ENCODE measurements at regions not wholly inside any gene's neighbourhood (a gene's known extent, or its start where the extent isn't known, plus 50 kb on each side); places are given as distances from the start of the nearest gene placed in this dataset.

DNA sequence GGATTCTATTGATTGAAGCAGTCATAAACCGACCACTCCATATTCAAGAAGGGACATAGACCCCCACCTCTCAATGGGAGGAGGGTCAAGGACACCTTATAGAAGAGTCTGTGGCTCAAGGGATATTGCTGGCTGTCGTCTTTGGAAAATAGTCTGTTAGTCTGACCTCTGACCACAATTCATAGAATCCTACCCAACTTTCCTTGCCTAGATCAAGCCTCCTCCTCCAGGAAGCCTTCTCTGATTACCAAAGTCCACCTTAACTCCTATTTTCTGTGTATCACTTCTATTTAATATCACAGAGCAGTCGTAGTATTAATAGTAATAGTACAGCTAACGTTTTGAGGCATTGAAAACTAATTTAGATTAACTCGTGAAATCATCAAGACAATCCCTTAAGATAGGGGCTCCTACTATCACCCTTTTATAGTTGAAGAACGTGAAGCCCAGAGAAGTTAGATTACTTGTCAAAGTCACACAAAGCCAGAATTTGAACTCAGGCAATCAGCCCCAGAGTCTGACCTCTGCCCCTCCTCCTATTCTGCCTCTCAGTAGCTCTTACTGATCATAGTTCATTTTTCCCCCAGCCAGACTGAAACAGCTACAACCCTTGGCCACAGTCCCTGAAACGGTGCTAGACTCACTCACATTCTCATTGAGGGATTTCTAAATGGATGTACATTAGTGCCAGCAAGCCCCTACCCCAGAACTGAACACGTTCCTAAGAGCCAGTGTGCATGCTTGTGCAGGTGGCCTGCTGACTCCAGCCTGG is 636.6 kb downstream of the MID1IP1 start:
- Histone ChIP-seq H3K27me3 (replicated peaks) (no peaks in the 10 kb centered on the region), H3K27ac (no peak overlapping the region), H3K9me3 (replicated peaks) (no peaks in the 10 kb centered on the region), H3K36me3 (no peaks in the 10 kb centered on the region), H3K4me3 (no peak overlapping the region), H3K4me1 (replicated peaks) (peaks cover 13% of the 10 kb centered on the region)
- no peak for DNase-seq (ENCODE audit: low read depth in 1 of 2, low spot score in 2 of 2)

- DNase-seq (ENCODE audit: low read depth in 1 of 2, low spot score in 2 of 2), result no peak
- Histone ChIP-seq H3K27me3 (replicated peaks) (no peaks in the 10 kb centered on the region), H3K4me3 (no peak overlapping the region), H3K9me3 (replicated peaks) (no peaks in the 10 kb centered on the region), H3K27ac (no peak overlapping the region), H3K36me3 (no peaks in the 10 kb centered on the region), H3K4me1 (replicated peaks) (peaks cover 13% of the 10 kb centered on the region)
Measured at GRCh38 chrX:39438603-39439602, 637.6 kb downstream of the MID1IP1 start.

GRCh38 chrX:39439906-39440798 is 638.9 kb downstream of the MID1IP1 start:
- no peak for DNase-seq (ENCODE audit: low read depth in 1 of 2, low spot score in 2 of 2)
- no peaks in the 10 kb centered on the region for H3K27me3 ChIP-seq (replicated peaks)
- H3K9me3 ChIP-seq (replicated peaks), result no peaks in the 10 kb centered on the region
- no peak overlapping the region for H3K27ac ChIP-seq
- H3K4me1 ChIP-seq (replicated peaks), result peaks cover 13% of the 10 kb centered on the region
- no peaks in the 10 kb centered on the region for H3K36me3 ChIP-seq
- no peak overlapping the region for H3K4me3 ChIP-seq

- no peaks in the 10 kb centered on the region for H3K9me3 ChIP-seq (replicated peaks)
- H3K27ac ChIP-seq, result no peak overlapping the region
- no peaks in the 10 kb centered on the region for H3K27me3 ChIP-seq (replicated peaks)
- no peak for DNase-seq (ENCODE audit: low read depth in 1 of 2, low spot score in 2 of 2)
- no peak overlapping the region for H3K4me3 ChIP-seq
- H3K4me1 ChIP-seq (replicated peaks), result peaks cover 13% of the 10 kb centered on the region
- H3K36me3 ChIP-seq, result no peaks in the 10 kb centered on the region
Measured at GRCh38 chrX:39440799-39441284, 639.6 kb downstream of the MID1IP1 start.

DNA sequence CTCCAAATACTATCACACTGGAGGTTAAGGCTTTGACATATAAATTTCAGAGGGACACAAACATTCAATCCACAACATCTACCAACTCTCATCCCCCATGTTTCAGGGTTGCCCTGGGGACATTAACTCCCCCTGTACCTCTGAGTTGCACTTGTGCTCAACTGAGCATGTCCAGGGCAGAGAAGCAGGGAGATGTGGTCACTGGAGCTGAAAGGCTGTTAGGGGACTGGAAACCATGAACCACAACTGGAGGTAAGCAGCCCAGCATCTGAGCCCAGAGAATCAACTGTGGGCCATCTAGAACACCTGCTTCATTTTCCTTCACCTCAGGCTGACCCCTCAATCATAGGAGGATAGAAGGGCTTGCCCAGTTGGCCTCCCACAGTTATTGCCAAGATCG is 641.1 kb downstream of the MID1IP1 start:
- no peak for DNase-seq (ENCODE audit: low read depth in 1 of 2, low spot score in 2 of 2)
- Histone ChIP-seq H3K4me3 (no peak overlapping the region), H3K9me3 (replicated peaks) (no peaks in the 10 kb centered on the region), H3K4me1 (replicated peaks) (peaks cover 13% of the 10 kb centered on the region), H3K27me3 (replicated peaks) (no peaks in the 10 kb centered on the region), H3K36me3 (no peaks in the 10 kb centered on the region), H3K27ac (no peak overlapping the region)

DNA sequence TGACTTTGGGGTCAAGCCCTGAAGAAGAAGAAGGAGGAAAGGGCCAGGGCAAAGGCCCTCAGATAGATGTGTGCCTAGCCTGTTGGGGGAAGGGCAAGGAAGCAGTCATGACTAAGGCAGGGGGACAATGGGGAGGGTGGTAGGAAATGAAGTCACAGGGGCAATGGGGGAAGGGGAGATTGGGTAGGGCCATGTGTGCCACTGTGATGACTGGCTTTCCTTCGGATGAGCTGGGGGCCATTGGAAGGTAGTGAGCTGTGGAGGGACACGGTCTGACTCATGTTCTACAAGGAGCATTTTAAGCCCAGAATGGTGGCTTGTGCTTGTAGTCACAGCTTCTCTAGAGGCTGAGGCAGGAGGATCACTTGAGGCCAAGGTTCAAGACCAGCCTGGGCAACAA is 642.0 kb downstream of the MID1IP1 start:
- Histone ChIP-seq H3K27me3 (replicated peaks) (no peaks in the 10 kb centered on the region), H3K9me3 (replicated peaks) (no peaks in the 10 kb centered on the region), H3K4me3 (no peak overlapping the region), H3K4me1 (replicated peaks) (peaks cover 13% of the 10 kb centered on the region), H3K36me3 (no peaks in the 10 kb centered on the region), H3K27ac (no peak overlapping the region)
- DNase-seq (ENCODE audit: low read depth in 1 of 2, low spot score in 2 of 2), result no peak

- no peak for DNase-seq (ENCODE audit: low read depth in 1 of 2, low spot score in 2 of 2)
- Histone ChIP-seq H3K4me3 (no peak overlapping the region), H3K4me1 (replicated peaks) (peaks cover 6% of the 10 kb centered on the region; the same call in 1 of the 2 replicates), H3K36me3 (no peaks in the 10 kb centered on the region), H3K27me3 (replicated peaks) (no peaks in the 10 kb centered on the region), H3K9me3 (replicated peaks) (no peaks in the 10 kb centered on the region), H3K27ac (no peak overlapping the region)
Measured at GRCh38 chrX:39445336-39445735, 644.1 kb downstream of the MID1IP1 start.

GRCh38 chrX:39449352-39449751 is 648.1 kb downstream of the MID1IP1 start:
- no peak for DNase-seq (ENCODE audit: low read depth in 1 of 2, low spot score in 2 of 2)
- Histone ChIP-seq H3K4me1 (replicated peaks) (no peaks in the 10 kb centered on the region), H3K27ac (no peak overlapping the region), H3K27me3 (replicated peaks) (no peaks in the 10 kb centered on the region), H3K9me3 (replicated peaks) (no peaks in the 10 kb centered on the region), H3K4me3 (no peak overlapping the region), H3K36me3 (no peaks in the 10 kb centered on the region)

- Histone ChIP-seq H3K9me3 (replicated peaks) (no peaks in the 10 kb centered on the region), H3K4me3 (no peak overlapping the region), H3K4me1 (replicated peaks) (no peaks in the 10 kb centered on the region), H3K27me3 (replicated peaks) (no peaks in the 10 kb centered on the region), H3K27ac (no peak overlapping the region), H3K36me3 (no peaks in the 10 kb centered on the region)
- no peak for DNase-seq (ENCODE audit: low read depth in 1 of 2, low spot score in 2 of 2)
Measured at GRCh38 chrX:39450234-39450977, 647.4 kb downstream of the BCOR start.

DNA sequence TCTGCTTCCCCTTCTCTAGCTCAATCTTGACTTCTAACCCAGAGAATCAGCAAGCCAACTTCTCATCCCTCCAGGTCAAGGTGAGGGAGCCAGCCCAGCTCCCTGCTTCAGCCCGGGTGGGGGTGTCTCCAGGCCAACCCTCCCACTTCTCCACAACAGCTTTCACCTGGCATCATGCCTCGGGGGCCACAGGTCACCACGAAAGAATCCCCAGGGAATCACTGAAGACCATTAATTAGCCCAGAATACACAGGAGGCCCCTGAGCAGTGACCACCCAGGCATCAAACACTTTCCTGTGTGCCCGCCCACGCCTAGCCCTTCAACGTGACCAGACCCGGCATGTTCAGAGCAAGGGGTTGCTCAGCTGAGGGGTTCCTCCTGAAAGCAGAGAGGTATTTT is 646.7 kb downstream of the BCOR start:
- no peak for DNase-seq (ENCODE audit: low read depth in 1 of 2, low spot score in 2 of 2)
- Histone ChIP-seq H3K36me3 (no peaks in the 10 kb centered on the region), H3K27me3 (replicated peaks) (no peaks in the 10 kb centered on the region), H3K4me3 (no peak overlapping the region), H3K9me3 (replicated peaks) (no peaks in the 10 kb centered on the region), H3K27ac (no peak overlapping the region), H3K4me1 (replicated peaks) (no peaks in the 10 kb centered on the region)

- no peaks in the 10 kb centered on the region for H3K27me3 ChIP-seq (replicated peaks)
- no peaks in the 10 kb centered on the region for H3K9me3 ChIP-seq (replicated peaks)
- DNase-seq (ENCODE audit: low read depth in 1 of 2, low spot score in 2 of 2), result no peak
- H3K27ac ChIP-seq, result no peak overlapping the region
- H3K36me3 ChIP-seq, result no peaks in the 10 kb centered on the region
- no peak overlapping the region for H3K4me3 ChIP-seq
- no peaks in the 10 kb centered on the region for H3K4me1 ChIP-seq (replicated peaks)
Measured at GRCh38 chrX:39452401-39452800, 645.4 kb downstream of the BCOR start.

DNA sequence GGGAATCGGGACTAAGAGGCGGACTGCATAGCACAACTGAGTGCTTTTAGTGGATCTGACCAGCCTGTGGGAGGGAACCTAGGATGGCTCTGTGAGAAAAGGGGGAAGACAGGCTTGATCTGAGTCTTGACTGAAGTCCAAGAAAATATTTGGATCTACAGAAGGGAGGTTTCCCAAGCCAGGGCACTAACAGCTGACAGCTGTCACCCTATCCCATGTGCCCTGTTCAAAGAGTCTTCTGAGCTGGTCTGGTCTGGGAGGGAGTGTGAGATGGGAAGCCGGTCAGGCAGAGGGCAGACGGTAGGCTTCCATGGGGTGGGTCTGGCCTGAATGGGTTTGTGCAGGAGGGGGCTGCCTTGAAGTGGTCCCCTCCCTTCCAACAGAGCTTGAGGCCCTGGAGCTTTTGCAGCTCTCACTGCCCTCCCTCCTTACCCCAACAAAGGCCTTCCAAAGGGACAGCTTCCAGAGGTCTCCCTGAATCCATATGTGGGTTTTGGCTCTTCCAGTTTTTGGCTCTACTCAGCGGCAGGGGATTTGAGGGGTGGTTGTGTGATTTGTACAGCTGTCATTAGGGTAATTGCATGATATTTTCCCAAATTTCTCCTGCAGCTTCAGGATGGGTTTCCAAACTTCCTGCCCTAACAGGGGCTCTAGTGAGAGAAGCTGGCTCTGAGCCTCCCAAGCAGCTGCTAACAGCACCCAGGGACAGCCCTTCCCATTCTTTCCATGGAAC is 643.7 kb downstream of the BCOR start:
- no peaks in the 10 kb centered on the region for H3K4me1 ChIP-seq (replicated peaks)
- no peak overlapping the region for H3K4me3 ChIP-seq
- no peaks in the 10 kb centered on the region for H3K27me3 ChIP-seq (replicated peaks)
- DNase-seq (ENCODE audit: low read depth in 1 of 2, low spot score in 2 of 2), result no peak
- H3K9me3 ChIP-seq (replicated peaks), result no peaks in the 10 kb centered on the region
- H3K27ac ChIP-seq, result no peak overlapping the region
- H3K36me3 ChIP-seq, result no peaks in the 10 kb centered on the region

Data from SJSA1 (cell line).